Liver (tissue), 3 donors: ENCODE measurements at regions not wholly inside any gene's neighbourhood (a gene's known extent, or its start where the extent isn't known, plus 50 kb on each side); places are given as distances from the start of the nearest gene placed in this dataset.

Source experiments
- CTCF ChIP-seq: fragments of 150-350 bp; IDR thresholded peaks from 2 replicates; pipeline ENCODE4 v1.5.1; 2017; ENCODE audit warnings: improper control_type of control experiment, low read depth, low read length; ENCODE audit not compliant: missing input control
- EGR1 ChIP-seq, 2 donors: IDR thresholded peaks; 2 replicates each; pipeline ENCODE4 v1.6.1; 2016 to 2018; ENCODE audit warnings: antibody characterized with exemption in 2 of 2, low read depth in 2 of 2
- FOXA2 ChIP-seq: IDR thresholded peaks from 2 replicates; pipeline ENCODE4 v1.6.1; 2016; ENCODE audit warnings: antibody characterized with exemption
- GABPA ChIP-seq, 2 donors: IDR thresholded peaks in 1 of 2; conservative IDR thresholded peaks in 1 of 2; 2 replicates each; pipeline ENCODE4 v1.6.1; 2016; ENCODE audit warnings: antibody characterized with exemption in 2 of 2, mild to moderate bottlenecking in 1 of 2, moderate library complexity in 1 of 2
- JUND ChIP-seq, 2 donors: IDR thresholded peaks; 2 replicates each; pipeline ENCODE4 v1.6.1; 2016; ENCODE audit warnings: antibody characterized with exemption in 2 of 2
- MAX ChIP-seq: IDR thresholded peaks from 2 replicates; pipeline ENCODE4 v1.6.1; 2016; ENCODE audit warnings: antibody characterized with exemption
- RAD21 ChIP-seq, 2 donors: IDR thresholded peaks; 2 replicates each; pipeline ENCODE4 v1.6.1; 2016; ENCODE audit warnings: antibody characterized with exemption in 2 of 2, mild to moderate bottlenecking in 2 of 2
- REST ChIP-seq: IDR thresholded peaks from 2 replicates; pipeline ENCODE4 v1.6.1; 2016; ENCODE audit warnings: antibody characterized with exemption, mild to moderate bottlenecking
- RXRA ChIP-seq, 2 donors: IDR thresholded peaks; 2 replicates each; pipeline ENCODE4 v1.6.1; 2017 to 2018; ENCODE audit warnings: antibody characterized with exemption in 2 of 2, mild to moderate bottlenecking in 1 of 2
- SP1 ChIP-seq: IDR thresholded peaks from 2 replicates; pipeline ENCODE4 v1.6.1; 2018; ENCODE audit warnings: antibody characterized with exemption, mild to moderate bottlenecking
- TAF1 ChIP-seq: conservative IDR thresholded peaks from 2 replicates; pipeline ENCODE4 v1.6.1; 2016; ENCODE audit warnings: antibody characterized with exemption, mild to moderate bottlenecking
- YY1 ChIP-seq: IDR thresholded peaks from 2 replicates; pipeline ENCODE4 v1.6.1; 2016; ENCODE audit warnings: antibody characterized with exemption, mild to moderate bottlenecking
- ZBTB33 ChIP-seq: IDR thresholded peaks from 2 replicates; pipeline ENCODE4 v1.6.1; 2016; ENCODE audit warnings: antibody characterized with exemption
- donor health status: healthy.
- donor health status: healthy.

- no peak for TF ChIP-seq SP1
- TF ChIP-seq YY1 = no peak
- TF ChIP-seq REST = no peak
- no peak for TF ChIP-seq TAF1
- TF ChIP-seq EGR1 (IDR thresholded peaks at IDR 0.05; ENCODE audit: low read depth in 2 of 2) = no peak
- TF ChIP-seq CTCF = no peak
- TF ChIP-seq MAX = no peak
- no peak for TF ChIP-seq FOXA2
- no peak for TF ChIP-seq JUND (IDR thresholded peaks at IDR 0.05)
- no peak for TF ChIP-seq GABPA (IDR thresholded peaks at IDR 0.05 in 1 of 2, conservative IDR thresholded peaks at IDR 0.05 in 1 of 2)
- no peak for TF ChIP-seq ZBTB33
- no peak for TF ChIP-seq RXRA (IDR thresholded peaks at IDR 0.05)
- no peak for TF ChIP-seq RAD21 (IDR thresholded peaks at IDR 0.05)
Measured at GRCh38 chr6:68189217-68189815, 445.8 kb upstream of the ADGRB3 start.
